GM12865 (cell line): ENCODE measurements at regions not wholly inside any gene's neighbourhood (a gene's known extent, or its start where the extent isn't known, plus 50 kb on each side); places are given as distances from the start of the nearest gene placed in this dataset.

Experiments
- DNase-seq: peaks from one replicate; pipeline ENCODE4 v3.0.0; 2010; ENCODE audit warnings: low read depth
- H3K4me3 ChIP-seq: 2 replicates; pipeline ENCODE4 v1.5.1; 2011; ENCODE audit warnings: mild to moderate bottlenecking, low read depth, low read length, control low read depth
- CTCF ChIP-seq: IDR thresholded peaks from 2 replicates; pipeline ENCODE4 v1.5.1; 2011; ENCODE audit warnings: low read length, control low read depth, low read depth, inconsistent platforms; ENCODE audit not compliant: insufficient read depth; ENCODE audit errors: missing control alignments

- no peak for DNase-seq
- TF ChIP-seq CTCF: no peak
- no peak overlapping the region for H3K4me3 ChIP-seq
Observed at GRCh38 chr3:55307622-55308021, 179.5 kb downstream of the WNT5A start.

GRCh38 chr3:55305696-55306485, 181.2 kb downstream of the WNT5A start:
- no peak overlapping the region for H3K4me3 ChIP-seq
- DNase-seq: no peak
- TF ChIP-seq CTCF: no peak

- H3K4me3 ChIP-seq: no peak overlapping the region
- no peak for TF ChIP-seq CTCF
- no peak for DNase-seq
Observed at GRCh38 chr3:55300701-55301100, 186.4 kb downstream of the WNT5A start.

GRCh38 chr3:55297706-55298105, 189.4 kb downstream of the WNT5A start:
- DNase-seq: no peak
- no peak for TF ChIP-seq CTCF
- no peak overlapping the region for H3K4me3 ChIP-seq

- no peak overlapping the region for H3K4me3 ChIP-seq
- DNase-seq: no peak
- no peak for TF ChIP-seq CTCF
Observed at GRCh38 chr3:55297245-55297644, 189.9 kb downstream of the WNT5A start.

DNA sequence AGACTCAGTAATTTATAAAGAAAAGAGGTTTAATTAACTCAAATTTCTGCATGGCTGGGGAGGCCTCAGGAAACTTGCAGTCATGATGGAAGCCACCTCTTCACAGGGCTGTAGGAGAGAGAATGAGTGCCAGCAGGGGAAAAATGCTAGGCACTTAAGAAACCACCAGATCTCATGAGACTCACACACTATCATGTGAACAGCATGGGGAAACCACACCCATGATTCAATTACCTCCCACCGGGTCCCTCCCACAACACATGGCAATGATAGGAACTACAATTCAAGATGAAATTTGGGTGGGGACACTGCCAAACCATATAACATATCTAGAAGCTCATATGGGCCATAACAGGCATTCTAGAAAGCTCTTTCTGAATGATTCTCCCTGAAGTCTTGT, 190.3 kb downstream of the WNT5A start:
- TF ChIP-seq CTCF: no peak
- DNase-seq: no peak
- no peak overlapping the region for H3K4me3 ChIP-seq

DNA sequence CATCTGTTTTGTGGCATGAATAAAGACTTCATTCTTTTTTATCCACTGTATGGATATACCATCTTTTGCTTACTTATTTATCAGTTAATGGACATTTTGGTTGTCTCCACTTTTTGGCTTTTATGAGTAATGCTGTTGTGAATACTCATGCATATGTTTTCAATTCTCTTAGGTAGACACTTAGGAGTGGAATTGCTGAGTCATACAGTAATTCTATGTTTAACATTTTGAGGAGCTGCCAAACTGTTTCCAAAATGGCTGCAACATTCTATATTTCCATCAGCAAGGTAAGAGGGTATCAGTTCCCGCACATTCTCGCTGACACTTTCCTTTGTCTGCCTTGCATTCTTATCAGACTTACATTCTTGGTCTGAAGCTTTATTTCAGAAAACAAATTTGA, 191.1 kb downstream of the WNT5A start:
- TF ChIP-seq CTCF: no peak
- no peak overlapping the region for H3K4me3 ChIP-seq
- no peak for DNase-seq
